ENCODE measurements at regions not wholly inside any gene's neighbourhood (a gene's known extent, or its start where the extent isn't known, plus 50 kb on each side); places are given as distances from the start of the nearest gene placed in this dataset.

- no peak for DNase-seq
Observed at GRCh38 chr7:32346253-32346652, 143.9 kb downstream of the LSM5 start.

GRCh38 chr7:32336726-32337125 is 153.5 kb downstream of the LSM5 start:
- no peak for DNase-seq

GRCh38 chr7:32335107-32335506 is 155.1 kb downstream of the LSM5 start:
- DNase-seq, result peak; percentile 36 to 51

GRCh38 chr7:32330602-32331001 is 159.6 kb downstream of the LSM5 start:
- DNase-seq, result no peak

- no peak for DNase-seq
Observed at GRCh38 chr7:32326078-32326477, 164.1 kb downstream of the LSM5 start.

GRCh38 chr7:32323712-32324111 is 166.5 kb downstream of the LSM5 start:
- DNase-seq, result no peak

- DNase-seq, result no peak
Observed at GRCh38 chr7:32319012-32319382, 171.2 kb downstream of the LSM5 start.

GRCh38 chr7:32318300-32319011 is 171.7 kb downstream of the LSM5 start:
- DNase-seq, result no peak

- DNase-seq, result no peak
Observed at GRCh38 chr7:32316839-32317238, 173.3 kb downstream of the LSM5 start.

GRCh38 chr7:32314761-32315160 is 175.4 kb downstream of the LSM5 start:
- no peak for DNase-seq

- no peak for DNase-seq
Observed at GRCh38 chr7:32301427-32301826, 188.8 kb downstream of the LSM5 start.

GRCh38 chr7:32299133-32299702 is 191.0 kb downstream of the LSM5 start:
- no peak for DNase-seq

- DNase-seq, result no peak
Observed at GRCh38 chr7:32298408-32299132, 191.6 kb downstream of the LSM5 start.

- DNase-seq, result no peak
Observed at GRCh38 chr7:32293833-32294232, 196.3 kb downstream of the LSM5 start.

- no peak for DNase-seq
Observed at GRCh38 chr7:32289651-32290414, 200.3 kb downstream of the LSM5 start.

- no peak for DNase-seq
Observed at GRCh38 chr7:32285698-32286097, 204.5 kb downstream of the LSM5 start.

- DNase-seq, result no peak
Observed at GRCh38 chr7:32283546-32283945, 206.6 kb downstream of the LSM5 start.

- DNase-seq, result no peak
Observed at GRCh38 chr7:32279500-32279899, 209.3 kb upstream of the PDE1C start.

- no peak for DNase-seq
Observed at GRCh38 chr7:32275216-32276009, 205.2 kb upstream of the PDE1C start.

GRCh38 chr7:32273297-32273696 is 203.1 kb upstream of the PDE1C start:
- no peak for DNase-seq

- no peak for DNase-seq
Observed at GRCh38 chr7:32266932-32267475, 196.8 kb upstream of the PDE1C start.

GRCh38 chr7:32264702-32265284 is 194.6 kb upstream of the PDE1C start:
- no peak for DNase-seq
